Sigmoid colon (tissue), 6 donors: ENCODE measurements at regions not wholly inside any gene's neighbourhood (a gene's known extent, or its start where the extent isn't known, plus 50 kb on each side); places are given as distances from the start of the nearest gene placed in this dataset.

Source experiments
- DNase-seq: peaks from one replicate; pipeline ENCODE4 v3.0.0-alpha.2; 2019
- H3K27ac ChIP-seq, 4 donors: fragments of 200-600 bp; sonication (generic); one replicate each; pipeline ENCODE4 v1.5.1; 2016 to 2019; ENCODE audit warnings: mild to moderate bottlenecking in 1 of 4
- H3K27me3 ChIP-seq, 3 donors: fragments of 200-600 bp; sonication (generic); one replicate each; pipeline ENCODE4 v1.5.1; 2019; ENCODE audit warnings: mild to moderate bottlenecking in 1 of 3
- H3K36me3 ChIP-seq, 4 donors: fragments of 200-600 bp; sonication (generic); one replicate each; pipeline ENCODE4 v1.5.1; 2016 to 2019
- H3K4me1 ChIP-seq, 4 donors: fragments of 200-600 bp; sonication (generic); one replicate each; pipeline ENCODE4 v1.5.1; 2017 to 2019
- H3K4me3 ChIP-seq, 4 donors: fragments of 200-600 bp; sonication (generic); one replicate each; pipeline ENCODE4 v1.5.1; 2017 to 2019; ENCODE audit warnings: mild to moderate bottlenecking in 2 of 4, moderate library complexity in 1 of 4
- H3K9me3 ChIP-seq, 4 donors: fragments of 200-600 bp in 3 of 4; sonication (generic) in 3 of 4; one replicate each; pipeline versions ENCODE4 v1.5.1 to v1.6.1; 2013 to 2019
- CTCF ChIP-seq, 4 experiments: fragments of 450-650 bp in 3 of 4; fragments of 200-600 bp in 1 of 4; IDR thresholded peaks; one replicate each; pipeline ENCODE4 v1.5.1; 2016 to 2019; ENCODE audit warnings: antibody characterized with exemption in 4 of 4, mild to moderate bottlenecking in 3 of 4, moderate library complexity in 2 of 4
- EP300 ChIP-seq, 4 donors: sonication (generic); formaldehyde crosslinking; IDR thresholded peaks; one replicate each; pipeline ENCODE4 v1.6.1; 2017; ENCODE audit warnings: antibody characterized with exemption in 4 of 4
- POLR2A ChIP-seq, 2 donors: fragments of 450-650 bp; IDR thresholded peaks; one replicate each; pipeline ENCODE4 v1.6.1; 2016; ENCODE audit warnings: antibody characterized with exemption in 2 of 2, mild to moderate bottlenecking in 2 of 2, moderate library complexity in 2 of 2
- POLR2AphosphoS5 ChIP-seq, 4 donors: sonication (generic); formaldehyde crosslinking; IDR thresholded peaks; one replicate each; pipeline ENCODE4 v1.6.1; 2017; ENCODE audit warnings: antibody characterized with exemption in 4 of 4
- WGBS, 2 donors: extraction: QIAGEN DNeasy Blood & Tissue Kit; methylation state at CpG; one replicate each; pipeline ENCODE4 v1.1.7; 2013; 5-methylcytosine and 5-hydroxymethylcytosine counted together
- intact Hi-C: fragments of 100-400 bp; cut with DNase I; formaldehyde crosslinking; loops from one replicate; pipeline ENCODE4 v1.15.1; 2023
- donor health status: healthy with polysubstance abuse.
- donor health status: healthy.

DNA sequence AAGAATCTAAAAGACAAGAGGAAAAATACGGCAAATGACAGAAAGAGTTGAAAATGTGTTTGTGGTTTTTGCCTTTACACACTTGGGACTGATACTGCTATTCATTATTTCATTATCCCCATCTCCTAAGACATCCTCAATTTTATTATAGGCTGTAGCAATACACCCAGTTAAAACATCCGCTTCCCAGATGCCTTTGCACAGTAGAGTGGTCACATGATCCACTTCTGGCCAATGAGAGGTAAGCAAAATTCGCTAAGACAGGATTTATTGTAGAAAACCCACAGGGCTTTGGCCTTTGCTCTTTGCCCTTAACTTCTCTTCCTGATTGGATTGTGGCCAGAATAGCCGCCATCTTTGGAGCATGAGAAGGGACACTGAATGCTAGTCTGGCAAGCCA lies 53.2 kb upstream of the BOC start:
- TF ChIP-seq POLR2A (IDR thresholded peaks at IDR 0.05) (no peak), POLR2AphosphoS5 (IDR thresholded peaks at IDR 0.05) (no peak), EP300 (IDR thresholded peaks at IDR 0.05) (no peak), CTCF (IDR thresholded peaks at IDR 0.05) (no peak)
- H3K27me3 ChIP-seq = no peaks in the 10 kb centered on the region
- 74 to 91% methylated on average over 4 of the region's 4 CpGs for WGBS, 2 donors
- no peaks in the 10 kb centered on the region for H3K36me3 ChIP-seq
- H3K4me3 ChIP-seq = no peak overlapping the region
- H3K4me1 ChIP-seq = peaks cover 0 to 35% (median 25%) of the 10 kb centered on the region in 4 donors
- H3K9me3 ChIP-seq = no peaks in the 10 kb centered on the region
- DNase-seq = no peak
- H3K27ac ChIP-seq = peak overlapping the region; percentile 56 to 75 (median 62)
- intact Hi-C loops = loop anchor here (10.0 kb wide), 1 partner anchor 523 kb away; no protein-coding TSS in a partner anchor
